ENCODE measurements at regions not wholly inside any gene's neighbourhood (a gene's known extent, or its start where the extent isn't known, plus 50 kb on each side); places are given as distances from the start of the nearest gene placed in this dataset.
"Not testable (repeated sequence)": the region's sequence is repeated elsewhere in the genome, so short reads cannot be mapped to it uniquely, and the experiment has no call there.

- Histone ChIP-seq H3K4me1 (ENCODE audit: insufficient read depth, low read length, poor library complexity, severe bottlenecking) (no peaks in the 10 kb centered on the region), H3K36me3 (ENCODE audit: insufficient read depth, low read length) (no peaks in the 10 kb centered on the region), H3K4me3 (ENCODE audit: low read length, poor library complexity, severe bottlenecking) (no peak overlapping the region), H3K27me3 (ENCODE audit: insufficient read depth, low read length, poor library complexity, severe bottlenecking) (no peaks in the 10 kb centered on the region), H3F3A (ENCODE audit: low read depth) (no peaks in the 10 kb centered on the region), H3K9ac (ENCODE audit: low read depth, low read length, poor library complexity, severe bottlenecking) (no peak overlapping the region), H3K9me3 (ENCODE audit: insufficient read depth, low read depth, low read length) (no peaks in the 10 kb centered on the region), H2AFZ (ENCODE audit: low read length) (no peak overlapping the region), H4K20me1 (ENCODE audit: insufficient read depth, low read length, poor library complexity, severe bottlenecking) (no peaks in the 10 kb centered on the region), H3K4me2 (ENCODE audit: low read depth, low read length, poor library complexity, severe bottlenecking) (no peak overlapping the region), H3K79me2 (ENCODE audit: insufficient read depth, low read length) (no peaks in the 10 kb centered on the region), H3K9me2 (replicated peaks; ENCODE audit: low read depth, low read length) (no peaks in the 10 kb centered on the region)
- no peak for TF ChIP-seq EZH2phosphoT487 (IDR thresholded peaks at IDR 0.05; ENCODE audit: borderline replicate concordance)
- TF ChIP-seq, protein P1, sequence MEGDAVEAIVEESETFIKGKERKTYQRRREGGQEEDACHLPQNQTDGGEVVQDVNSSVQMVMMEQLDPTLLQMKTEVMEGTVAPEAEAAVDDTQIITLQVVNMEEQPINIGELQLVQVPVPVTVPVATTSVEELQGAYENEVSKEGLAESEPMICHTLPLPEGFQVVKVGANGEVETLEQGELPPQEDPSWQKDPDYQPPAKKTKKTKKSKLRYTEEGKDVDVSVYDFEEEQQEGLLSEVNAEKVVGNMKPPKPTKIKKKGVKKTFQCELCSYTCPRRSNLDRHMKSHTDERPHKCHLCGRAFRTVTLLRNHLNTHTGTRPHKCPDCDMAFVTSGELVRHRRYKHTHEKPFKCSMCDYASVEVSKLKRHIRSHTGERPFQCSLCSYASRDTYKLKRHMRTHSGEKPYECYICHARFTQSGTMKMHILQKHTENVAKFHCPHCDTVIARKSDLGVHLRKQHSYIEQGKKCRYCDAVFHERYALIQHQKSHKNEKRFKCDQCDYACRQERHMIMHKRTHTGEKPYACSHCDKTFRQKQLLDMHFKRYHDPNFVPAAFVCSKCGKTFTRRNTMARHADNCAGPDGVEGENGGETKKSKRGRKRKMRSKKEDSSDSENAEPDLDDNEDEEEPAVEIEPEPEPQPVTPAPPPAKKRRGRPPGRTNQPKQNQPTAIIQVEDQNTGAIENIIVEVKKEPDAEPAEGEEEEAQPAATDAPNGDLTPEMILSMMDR (conservative IDR thresholded peaks at IDR 0.05; ENCODE audit: low read length): peak; percentile 80
Measured at GRCh38 chr15:98292442-98293240, 332.1 kb downstream of the ARRDC4 start.

DNA sequence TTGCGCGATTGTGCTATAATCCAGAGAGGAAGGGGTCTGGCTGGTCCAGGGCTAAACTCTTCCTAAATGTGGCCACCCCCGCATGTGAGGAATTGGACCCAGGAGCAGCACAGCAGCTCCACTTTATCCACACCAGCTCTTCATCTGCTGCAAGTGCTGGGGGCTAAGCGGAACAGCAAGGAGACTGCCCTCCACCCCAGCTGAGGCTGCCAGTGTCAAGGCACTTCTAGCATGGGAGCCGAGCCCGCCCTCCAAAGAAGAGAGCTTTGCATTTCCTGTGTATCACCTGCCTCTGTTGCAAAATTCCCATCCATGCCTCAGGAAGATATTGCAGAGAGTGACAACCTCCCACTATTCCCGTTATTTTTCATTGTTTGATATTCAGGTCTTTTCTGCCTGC is 333.6 kb downstream of the ARRDC4 start:
- H2AFZ ChIP-seq (ENCODE audit: low read length): no peak overlapping the region
- H3K9me3 ChIP-seq (ENCODE audit: insufficient read depth, low read depth, low read length): no peaks in the 10 kb centered on the region
- no peaks in the 10 kb centered on the region for H3K27me3 ChIP-seq (ENCODE audit: insufficient read depth, low read length, poor library complexity, severe bottlenecking)
- no peaks in the 10 kb centered on the region for H3K79me2 ChIP-seq (ENCODE audit: insufficient read depth, low read length)
- H4K20me1 ChIP-seq (ENCODE audit: insufficient read depth, low read length, poor library complexity, severe bottlenecking): no peaks in the 10 kb centered on the region
- no peak overlapping the region for H3K4me3 ChIP-seq (ENCODE audit: low read length, poor library complexity, severe bottlenecking)
- no peaks in the 10 kb centered on the region for H3K36me3 ChIP-seq (ENCODE audit: insufficient read depth, low read length)
- no peaks in the 10 kb centered on the region for H3F3A ChIP-seq (ENCODE audit: low read depth)
- H3K4me1 ChIP-seq (ENCODE audit: insufficient read depth, low read length, poor library complexity, severe bottlenecking): no peaks in the 10 kb centered on the region
- no peak overlapping the region for H3K4me2 ChIP-seq (ENCODE audit: low read depth, low read length, poor library complexity, severe bottlenecking)
- TF ChIP-seq, protein P1 (conservative IDR thresholded peaks at IDR 0.05; ENCODE audit: low read length): no peak
- TF ChIP-seq EZH2phosphoT487 (IDR thresholded peaks at IDR 0.05; ENCODE audit: borderline replicate concordance): no peak
- no peaks in the 10 kb centered on the region for H3K9me2 ChIP-seq (replicated peaks; ENCODE audit: low read depth, low read length)
- H3K9ac ChIP-seq (ENCODE audit: low read depth, low read length, poor library complexity, severe bottlenecking): no peak overlapping the region

DNA sequence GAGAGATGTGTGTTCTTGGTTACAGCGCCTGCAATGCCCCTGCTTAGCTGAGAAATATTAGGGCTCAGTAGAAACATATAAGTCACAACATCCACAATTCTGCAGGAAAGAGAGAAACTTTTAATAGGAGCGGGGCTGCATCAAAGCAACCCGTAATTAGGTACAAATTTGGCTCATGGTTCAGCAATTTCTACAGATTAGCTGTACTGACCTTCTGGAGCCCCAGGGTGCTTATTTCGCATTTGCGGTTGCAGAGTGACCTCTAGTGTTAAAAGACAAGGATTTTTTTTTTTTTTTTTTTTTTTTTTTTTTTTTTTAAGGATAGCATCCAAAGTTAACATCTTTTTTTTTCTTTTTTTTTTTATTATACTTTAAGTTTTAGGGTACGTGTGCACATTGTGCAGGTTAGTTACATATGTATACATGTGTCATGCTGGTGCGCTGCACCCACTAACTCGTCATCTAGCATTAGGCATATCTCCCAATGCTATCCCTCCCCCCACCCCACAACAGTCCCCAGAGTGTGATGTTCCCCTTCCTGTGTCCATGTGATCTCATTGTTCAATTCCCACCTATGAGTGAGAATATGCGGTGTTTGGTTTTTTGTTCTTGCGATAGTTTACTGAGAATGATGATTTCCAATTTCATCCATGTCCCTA is 334.7 kb downstream of the ARRDC4 start:
- H3K36me3 ChIP-seq (ENCODE audit: insufficient read depth, low read length); H3K9ac ChIP-seq (ENCODE audit: low read depth, low read length, poor library complexity, severe bottlenecking); H2AFZ ChIP-seq (ENCODE audit: low read length); H3K4me1 ChIP-seq (ENCODE audit: insufficient read depth, low read length, poor library complexity, severe bottlenecking); H3K4me3 ChIP-seq (ENCODE audit: low read length, poor library complexity, severe bottlenecking); H3K9me2 ChIP-seq (replicated peaks; ENCODE audit: low read depth, low read length); H3K27me3 ChIP-seq (ENCODE audit: insufficient read depth, low read length, poor library complexity, severe bottlenecking); H4K20me1 ChIP-seq (ENCODE audit: insufficient read depth, low read length, poor library complexity, severe bottlenecking); H3K79me2 ChIP-seq (ENCODE audit: insufficient read depth, low read length); H3K4me2 ChIP-seq (ENCODE audit: low read depth, low read length, poor library complexity, severe bottlenecking); H3K9me3 ChIP-seq (ENCODE audit: insufficient read depth, low read depth, low read length); H3F3A ChIP-seq (ENCODE audit: low read depth): not testable (repeated sequence)
- TF ChIP-seq, protein P1 (conservative IDR thresholded peaks at IDR 0.05; ENCODE audit: low read length): peak; percentile 47

All from Loucy (cell line).